ENCODE measurements at regions not wholly inside any gene's neighbourhood (a gene's known extent, or its start where the extent isn't known, plus 50 kb on each side); places are given as distances from the start of the nearest gene placed in this dataset.

DNA sequence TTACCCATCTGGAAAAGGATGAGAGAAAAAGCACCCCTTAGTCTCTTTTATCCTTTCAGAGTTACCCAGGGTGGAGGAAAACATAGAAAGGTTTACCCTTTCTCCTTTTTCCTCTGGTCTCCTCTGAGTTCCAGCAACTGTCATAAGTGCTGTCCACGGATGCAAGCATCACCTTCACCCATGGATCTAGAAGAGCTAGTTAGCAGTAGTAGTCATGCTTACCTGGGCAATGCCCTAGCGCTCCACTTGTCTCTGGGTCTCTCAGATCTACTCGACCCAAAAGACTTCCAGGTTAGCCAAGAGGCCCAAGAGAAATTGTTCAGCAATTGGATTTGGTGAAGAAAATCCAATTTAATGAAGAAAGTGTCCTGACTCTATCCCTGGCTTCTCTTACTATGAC is 656.2 kb upstream of the PTPRD start:
- TF ChIP-seq ZNF600 (tag by site-specific recombination; IDR thresholded peaks at IDR 0.05) (no peak), ZNF112 (tag by site-specific recombination; IDR thresholded peaks at IDR 0.05) (no peak), GLI4 (tag by site-specific recombination; IDR thresholded peaks at IDR 0.05) (no peak), ZNF274 (IDR thresholded peaks at IDR 0.05; ENCODE audit: low read length) (no peak), ZNF274 (tag by site-specific recombination; IDR thresholded peaks at IDR 0.05; ENCODE audit: borderline replicate concordance) (no peak), ZBTB7A (tag by site-specific recombination; IDR thresholded peaks at IDR 0.05; ENCODE audit: low read depth) (no peak)
- TF ChIP-seq, protein P1, sequence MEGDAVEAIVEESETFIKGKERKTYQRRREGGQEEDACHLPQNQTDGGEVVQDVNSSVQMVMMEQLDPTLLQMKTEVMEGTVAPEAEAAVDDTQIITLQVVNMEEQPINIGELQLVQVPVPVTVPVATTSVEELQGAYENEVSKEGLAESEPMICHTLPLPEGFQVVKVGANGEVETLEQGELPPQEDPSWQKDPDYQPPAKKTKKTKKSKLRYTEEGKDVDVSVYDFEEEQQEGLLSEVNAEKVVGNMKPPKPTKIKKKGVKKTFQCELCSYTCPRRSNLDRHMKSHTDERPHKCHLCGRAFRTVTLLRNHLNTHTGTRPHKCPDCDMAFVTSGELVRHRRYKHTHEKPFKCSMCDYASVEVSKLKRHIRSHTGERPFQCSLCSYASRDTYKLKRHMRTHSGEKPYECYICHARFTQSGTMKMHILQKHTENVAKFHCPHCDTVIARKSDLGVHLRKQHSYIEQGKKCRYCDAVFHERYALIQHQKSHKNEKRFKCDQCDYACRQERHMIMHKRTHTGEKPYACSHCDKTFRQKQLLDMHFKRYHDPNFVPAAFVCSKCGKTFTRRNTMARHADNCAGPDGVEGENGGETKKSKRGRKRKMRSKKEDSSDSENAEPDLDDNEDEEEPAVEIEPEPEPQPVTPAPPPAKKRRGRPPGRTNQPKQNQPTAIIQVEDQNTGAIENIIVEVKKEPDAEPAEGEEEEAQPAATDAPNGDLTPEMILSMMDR (tag by site-specific recombination; IDR thresholded peaks at IDR 0.05): no peak
- TF ChIP-seq, protein P2, sequence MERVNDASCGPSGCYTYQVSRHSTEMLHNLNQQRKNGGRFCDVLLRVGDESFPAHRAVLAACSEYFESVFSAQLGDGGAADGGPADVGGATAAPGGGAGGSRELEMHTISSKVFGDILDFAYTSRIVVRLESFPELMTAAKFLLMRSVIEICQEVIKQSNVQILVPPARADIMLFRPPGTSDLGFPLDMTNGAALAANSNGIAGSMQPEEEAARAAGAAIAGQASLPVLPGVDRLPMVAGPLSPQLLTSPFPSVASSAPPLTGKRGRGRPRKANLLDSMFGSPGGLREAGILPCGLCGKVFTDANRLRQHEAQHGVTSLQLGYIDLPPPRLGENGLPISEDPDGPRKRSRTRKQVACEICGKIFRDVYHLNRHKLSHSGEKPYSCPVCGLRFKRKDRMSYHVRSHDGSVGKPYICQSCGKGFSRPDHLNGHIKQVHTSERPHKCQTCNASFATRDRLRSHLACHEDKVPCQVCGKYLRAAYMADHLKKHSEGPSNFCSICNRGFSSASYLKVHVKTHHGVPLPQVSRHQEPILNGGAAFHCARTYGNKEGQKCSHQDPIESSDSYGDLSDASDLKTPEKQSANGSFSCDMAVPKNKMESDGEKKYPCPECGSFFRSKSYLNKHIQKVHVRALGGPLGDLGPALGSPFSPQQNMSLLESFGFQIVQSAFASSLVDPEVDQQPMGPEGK (tag by site-specific recombination; IDR thresholded peaks at IDR 0.05): no peak
- TF ChIP-seq, protein P3, sequence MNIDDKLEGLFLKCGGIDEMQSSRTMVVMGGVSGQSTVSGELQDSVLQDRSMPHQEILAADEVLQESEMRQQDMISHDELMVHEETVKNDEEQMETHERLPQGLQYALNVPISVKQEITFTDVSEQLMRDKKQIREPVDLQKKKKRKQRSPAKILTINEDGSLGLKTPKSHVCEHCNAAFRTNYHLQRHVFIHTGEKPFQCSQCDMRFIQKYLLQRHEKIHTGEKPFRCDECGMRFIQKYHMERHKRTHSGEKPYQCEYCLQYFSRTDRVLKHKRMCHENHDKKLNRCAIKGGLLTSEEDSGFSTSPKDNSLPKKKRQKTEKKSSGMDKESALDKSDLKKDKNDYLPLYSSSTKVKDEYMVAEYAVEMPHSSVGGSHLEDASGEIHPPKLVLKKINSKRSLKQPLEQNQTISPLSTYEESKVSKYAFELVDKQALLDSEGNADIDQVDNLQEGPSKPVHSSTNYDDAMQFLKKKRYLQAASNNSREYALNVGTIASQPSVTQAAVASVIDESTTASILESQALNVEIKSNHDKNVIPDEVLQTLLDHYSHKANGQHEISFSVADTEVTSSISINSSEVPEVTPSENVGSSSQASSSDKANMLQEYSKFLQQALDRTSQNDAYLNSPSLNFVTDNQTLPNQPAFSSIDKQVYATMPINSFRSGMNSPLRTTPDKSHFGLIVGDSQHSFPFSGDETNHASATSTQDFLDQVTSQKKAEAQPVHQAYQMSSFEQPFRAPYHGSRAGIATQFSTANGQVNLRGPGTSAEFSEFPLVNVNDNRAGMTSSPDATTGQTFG (tag by site-specific recombination; IDR thresholded peaks at IDR 0.05; ENCODE audit: borderline replicate concordance): no peak

All from HEK293 (cell line).